ENCODE measurements at regions not wholly inside any gene's neighbourhood (a gene's known extent, or its start where the extent isn't known, plus 50 kb on each side); places are given as distances from the start of the nearest gene placed in this dataset.

DNA sequence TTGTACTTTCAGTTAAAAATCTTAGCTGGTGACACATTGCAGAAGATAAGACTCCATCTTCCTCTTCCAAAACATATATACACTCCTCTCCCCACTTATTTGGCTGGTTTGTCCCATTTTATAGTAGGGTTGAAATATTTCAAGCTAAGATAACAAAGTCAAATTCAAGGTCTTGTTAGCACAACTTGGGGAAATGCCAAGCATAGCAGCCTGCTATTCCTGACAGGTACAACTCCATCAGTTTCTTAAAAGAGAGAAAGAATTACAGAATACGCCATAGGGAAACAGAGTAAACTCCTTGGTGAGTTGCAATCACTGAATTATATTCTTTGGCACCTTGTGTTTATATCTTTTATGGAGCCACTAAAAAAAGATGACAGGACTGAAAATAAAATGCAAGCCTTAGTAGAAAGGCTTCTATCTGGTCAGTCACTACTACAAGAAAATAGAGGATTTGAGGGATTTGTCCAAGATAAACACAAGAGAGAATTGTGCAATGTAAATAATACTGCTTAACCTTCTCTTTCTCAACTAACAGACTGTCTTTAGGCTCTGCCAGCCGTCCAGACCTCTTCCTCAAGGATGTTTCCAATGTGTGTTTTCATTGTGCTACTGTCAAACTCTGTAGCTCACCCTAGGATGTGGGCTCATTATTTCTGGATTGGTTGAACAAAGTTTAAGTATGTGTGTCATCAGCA, 170.3 kb downstream of the VEGFC start:
- TF ChIP-seq ZFP30 (CRISPR knock-in tag; IDR thresholded peaks at IDR 0.05) (no peak), PPARA (CRISPR knock-in tag; IDR thresholded peaks at IDR 0.05; ENCODE audit: borderline replicate concordance) (no peak), GLIS3 (CRISPR knock-in tag; IDR thresholded peaks at IDR 0.05) (no peak), ESRRG (CRISPR knock-in tag; IDR thresholded peaks at IDR 0.05) (no peak)
- TF ChIP-seq, protein P1, sequence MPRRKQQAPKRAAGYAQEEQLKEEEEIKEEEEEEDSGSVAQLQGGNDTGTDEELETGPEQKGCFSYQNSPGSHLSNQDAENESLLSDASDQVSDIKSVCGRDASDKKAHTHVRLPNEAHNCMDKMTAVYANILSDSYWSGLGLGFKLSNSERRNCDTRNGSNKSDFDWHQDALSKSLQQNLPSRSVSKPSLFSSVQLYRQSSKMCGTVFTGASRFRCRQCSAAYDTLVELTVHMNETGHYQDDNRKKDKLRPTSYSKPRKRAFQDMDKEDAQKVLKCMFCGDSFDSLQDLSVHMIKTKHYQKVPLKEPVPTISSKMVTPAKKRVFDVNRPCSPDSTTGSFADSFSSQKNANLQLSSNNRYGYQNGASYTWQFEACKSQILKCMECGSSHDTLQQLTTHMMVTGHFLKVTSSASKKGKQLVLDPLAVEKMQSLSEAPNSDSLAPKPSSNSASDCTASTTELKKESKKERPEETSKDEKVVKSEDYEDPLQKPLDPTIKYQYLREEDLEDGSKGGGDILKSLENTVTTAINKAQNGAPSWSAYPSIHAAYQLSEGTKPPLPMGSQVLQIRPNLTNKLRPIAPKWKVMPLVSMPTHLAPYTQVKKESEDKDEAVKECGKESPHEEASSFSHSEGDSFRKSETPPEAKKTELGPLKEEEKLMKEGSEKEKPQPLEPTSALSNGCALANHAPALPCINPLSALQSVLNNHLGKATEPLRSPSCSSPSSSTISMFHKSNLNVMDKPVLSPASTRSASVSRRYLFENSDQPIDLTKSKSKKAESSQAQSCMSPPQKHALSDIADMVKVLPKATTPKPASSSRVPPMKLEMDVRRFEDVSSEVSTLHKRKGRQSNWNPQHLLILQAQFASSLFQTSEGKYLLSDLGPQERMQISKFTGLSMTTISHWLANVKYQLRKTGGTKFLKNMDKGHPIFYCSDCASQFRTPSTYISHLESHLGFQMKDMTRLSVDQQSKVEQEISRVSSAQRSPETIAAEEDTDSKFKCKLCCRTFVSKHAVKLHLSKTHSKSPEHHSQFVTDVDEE (CRISPR knock-in tag; IDR thresholded peaks at IDR 0.05): no peak
- TF ChIP-seq, protein P2, sequence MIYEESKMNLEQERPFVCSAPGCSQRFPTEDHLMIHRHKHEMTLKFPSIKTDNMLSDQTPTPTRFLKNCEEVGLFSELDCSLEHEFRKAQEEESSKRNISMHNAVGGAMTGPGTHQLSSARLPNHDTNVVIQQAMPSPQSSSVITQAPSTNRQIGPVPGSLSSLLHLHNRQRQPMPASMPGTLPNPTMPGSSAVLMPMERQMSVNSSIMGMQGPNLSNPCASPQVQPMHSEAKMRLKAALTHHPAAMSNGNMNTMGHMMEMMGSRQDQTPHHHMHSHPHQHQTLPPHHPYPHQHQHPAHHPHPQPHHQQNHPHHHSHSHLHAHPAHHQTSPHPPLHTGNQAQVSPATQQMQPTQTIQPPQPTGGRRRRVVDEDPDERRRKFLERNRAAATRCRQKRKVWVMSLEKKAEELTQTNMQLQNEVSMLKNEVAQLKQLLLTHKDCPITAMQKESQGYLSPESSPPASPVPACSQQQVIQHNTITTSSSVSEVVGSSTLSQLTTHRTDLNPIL (CRISPR knock-in tag; IDR thresholded peaks at IDR 0.05; ENCODE audit: low read depth): no peak
- TF ChIP-seq, protein P3, sequence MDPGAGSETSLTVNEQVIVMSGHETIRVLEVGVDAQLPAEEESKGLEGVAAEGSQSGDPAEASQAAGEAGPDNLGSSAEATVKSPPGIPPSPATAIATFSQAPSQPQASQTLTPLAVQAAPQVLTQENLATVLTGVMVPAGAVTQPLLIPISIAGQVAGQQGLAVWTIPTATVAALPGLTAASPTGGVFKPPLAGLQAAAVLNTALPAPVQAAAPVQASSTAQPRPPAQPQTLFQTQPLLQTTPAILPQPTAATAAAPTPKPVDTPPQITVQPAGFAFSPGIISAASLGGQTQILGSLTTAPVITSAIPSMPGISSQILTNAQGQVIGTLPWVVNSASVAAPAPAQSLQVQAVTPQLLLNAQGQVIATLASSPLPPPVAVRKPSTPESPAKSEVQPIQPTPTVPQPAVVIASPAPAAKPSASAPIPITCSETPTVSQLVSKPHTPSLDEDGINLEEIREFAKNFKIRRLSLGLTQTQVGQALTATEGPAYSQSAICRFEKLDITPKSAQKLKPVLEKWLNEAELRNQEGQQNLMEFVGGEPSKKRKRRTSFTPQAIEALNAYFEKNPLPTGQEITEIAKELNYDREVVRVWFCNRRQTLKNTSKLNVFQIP (CRISPR knock-in tag; IDR thresholded peaks at IDR 0.05; ENCODE audit: borderline replicate concordance, low read depth): no peak
- TF ChIP-seq, protein P4, sequence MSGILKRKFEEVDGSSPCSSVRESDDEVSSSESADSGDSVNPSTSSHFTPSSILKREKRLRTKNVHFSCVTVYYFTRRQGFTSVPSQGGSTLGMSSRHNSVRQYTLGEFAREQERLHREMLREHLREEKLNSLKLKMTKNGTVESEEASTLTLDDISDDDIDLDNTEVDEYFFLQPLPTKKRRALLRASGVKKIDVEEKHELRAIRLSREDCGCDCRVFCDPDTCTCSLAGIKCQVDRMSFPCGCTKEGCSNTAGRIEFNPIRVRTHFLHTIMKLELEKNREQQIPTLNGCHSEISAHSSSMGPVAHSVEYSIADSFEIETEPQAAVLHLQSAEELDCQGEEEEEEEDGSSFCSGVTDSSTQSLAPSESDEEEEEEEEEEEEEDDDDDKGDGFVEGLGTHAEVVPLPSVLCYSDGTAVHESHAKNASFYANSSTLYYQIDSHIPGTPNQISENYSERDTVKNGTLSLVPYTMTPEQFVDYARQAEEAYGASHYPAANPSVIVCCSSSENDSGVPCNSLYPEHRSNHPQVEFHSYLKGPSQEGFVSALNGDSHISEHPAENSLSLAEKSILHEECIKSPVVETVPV (CRISPR knock-in tag; IDR thresholded peaks at IDR 0.05): no peak
- TF ChIP-seq, protein P5, sequence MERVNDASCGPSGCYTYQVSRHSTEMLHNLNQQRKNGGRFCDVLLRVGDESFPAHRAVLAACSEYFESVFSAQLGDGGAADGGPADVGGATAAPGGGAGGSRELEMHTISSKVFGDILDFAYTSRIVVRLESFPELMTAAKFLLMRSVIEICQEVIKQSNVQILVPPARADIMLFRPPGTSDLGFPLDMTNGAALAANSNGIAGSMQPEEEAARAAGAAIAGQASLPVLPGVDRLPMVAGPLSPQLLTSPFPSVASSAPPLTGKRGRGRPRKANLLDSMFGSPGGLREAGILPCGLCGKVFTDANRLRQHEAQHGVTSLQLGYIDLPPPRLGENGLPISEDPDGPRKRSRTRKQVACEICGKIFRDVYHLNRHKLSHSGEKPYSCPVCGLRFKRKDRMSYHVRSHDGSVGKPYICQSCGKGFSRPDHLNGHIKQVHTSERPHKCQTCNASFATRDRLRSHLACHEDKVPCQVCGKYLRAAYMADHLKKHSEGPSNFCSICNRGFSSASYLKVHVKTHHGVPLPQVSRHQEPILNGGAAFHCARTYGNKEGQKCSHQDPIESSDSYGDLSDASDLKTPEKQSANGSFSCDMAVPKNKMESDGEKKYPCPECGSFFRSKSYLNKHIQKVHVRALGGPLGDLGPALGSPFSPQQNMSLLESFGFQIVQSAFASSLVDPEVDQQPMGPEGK (CRISPR knock-in tag; IDR thresholded peaks at IDR 0.05; ENCODE audit: borderline replicate concordance): no peak

Measured in SK-N-SH treated with all-trans-retinoic acid at 6 μM for 48 hours (cell line).